Endothelial cell of umbilical vein (primary cell): ENCODE measurements at regions not wholly inside any gene's neighbourhood (a gene's known extent, or its start where the extent isn't known, plus 50 kb on each side); places are given as distances from the start of the nearest gene placed in this dataset.

Experiments used
- BruUV-seq: library from RNA; stranded (reverse); fragments of 400-500 nt; replicated peaks from 2 replicates; lab custom pipeline; 2021; lab: Mats Ljungman, UMichigan
- CTCF ChIA-PET: fragments of 300-600, 350-600 bp; sonication (Branson Sonifier 250); formaldehyde crosslinking; loops from one replicate; lab custom pipeline; 2021; ENCODE audit warnings: antibody characterized with exemption, inconsistent platforms; lab: Charles Lee
- POLR2A ChIA-PET: fragments of 300-600, 350-600 bp; sonication (Branson Sonifier 250); formaldehyde crosslinking; loops from one replicate; lab custom pipeline; 2021; ENCODE audit warnings: antibody characterized with exemption, inconsistent platforms; lab: Charles Lee
- DNase-seq: peaks from one replicate; pipeline ENCODE4 v3.0.0-alpha.2; 2011; ENCODE audit warnings: low read depth, low spot score
- FAIRE-seq: peaks from 2 replicates; lab custom pipeline; 2011; peaks lifted over from hg19 to GRCh38; lab: Jason Lieb, UNC
- H2AFZ ChIP-seq: 2 replicates; pipeline ENCODE4 v1.6.0; 2012; ENCODE audit warnings: low read depth, low read length, control low read depth, inconsistent platforms
- H3K27ac ChIP-seq: 2 replicates; pipeline ENCODE4 v1.5.1; 2011; ENCODE audit warnings: low read depth, mild to moderate bottlenecking, control low read depth, low read length, moderate library complexity; ENCODE audit not compliant: insufficient read depth
- H3K27me3 ChIP-seq, 2 experiments: 2 replicates each; pipeline versions ENCODE4 v1.6.0 to v1.6.1; 2011; ENCODE audit warnings: low read length in 2 of 2, mixed read lengths in 1 of 2; ENCODE audit not compliant: control insufficient read depth in 2 of 2, insufficient read depth in 2 of 2
- H3K36me3 ChIP-seq, 2 experiments: 2 replicates in 1 of 2; 3 replicates in 1 of 2; pipeline ENCODE4 v1.5.1; 2011; ENCODE audit warnings: low read length in 2 of 2, mild to moderate bottlenecking in 1 of 2, moderate library complexity in 1 of 2; ENCODE audit not compliant: control insufficient read depth in 2 of 2, insufficient read depth in 2 of 2; ENCODE audit errors: extremely low read depth in 1 of 2
- H3K4me1 ChIP-seq: 3 replicates; pipeline ENCODE4 v1.5.1; 2011; ENCODE audit warnings: mild to moderate bottlenecking, low read length; ENCODE audit not compliant: control insufficient read depth, insufficient read depth; ENCODE audit errors: extremely low read depth
- H3K4me2 ChIP-seq: 2 replicates; pipeline ENCODE4 v1.6.1; 2011; ENCODE audit warnings: low read length, control low read depth, mixed read lengths; ENCODE audit not compliant: insufficient read depth
- H3K4me3 ChIP-seq, 3 experiments: fragments of 200-600 bp in 1 of 3; sonication (generic), shearing (Covaris generic) in 1 of 3; replicated peaks in 1 of 3; 2 replicates each; pipeline ENCODE4 v1.5.1; 2011 to 2016; ENCODE audit warnings: control low read depth in 3 of 3, low read length in 3 of 3, mild to moderate bottlenecking in 2 of 3, inconsistent platforms in 1 of 3, low read depth in 1 of 3, moderate library complexity in 1 of 3; ENCODE audit not compliant: insufficient read depth in 1 of 3
- H3K79me2 ChIP-seq: 2 replicates; pipeline ENCODE4 v1.6.0; 2012; ENCODE audit warnings: low read length, inconsistent platforms; ENCODE audit not compliant: control insufficient read depth, insufficient read depth
- H3K9ac ChIP-seq: replicated peaks from 2 replicates; pipeline ENCODE3; 2011; ENCODE audit warnings: low read length, control low read depth; ENCODE audit not compliant: insufficient read depth; ENCODE audit errors: extremely low read depth
- H3K9me1 ChIP-seq: replicated peaks from 3 replicates; pipeline ENCODE4 v1.6.0; 2011; ENCODE audit warnings: mild to moderate bottlenecking, low read length; ENCODE audit not compliant: control insufficient read depth, insufficient read depth; ENCODE audit errors: extremely low read depth
- H3K9me3 ChIP-seq: replicated peaks from 2 replicates; pipeline ENCODE4 v1.5.1; 2012; ENCODE audit warnings: low read length, inconsistent platforms; ENCODE audit not compliant: control insufficient read depth, insufficient read depth
- H4K20me1 ChIP-seq: replicated peaks from 2 replicates; pipeline ENCODE3; 2011; ENCODE audit warnings: mild to moderate bottlenecking, low read length; ENCODE audit not compliant: control insufficient read depth, insufficient read depth; ENCODE audit errors: extremely low read depth
- CTCF ChIP-seq, 2 donors: IDR thresholded peaks; 1 replicate in 1 of 2; 2 replicates in 1 of 2; pipeline ENCODE4 v1.5.1; 2011; ENCODE audit warnings: low read length in 2 of 2, mild to moderate bottlenecking in 2 of 2, moderate library complexity in 2 of 2, control low read depth in 1 of 2, inconsistent platforms in 1 of 2, low read depth in 1 of 2; ENCODE audit not compliant: insufficient read depth in 1 of 2; ENCODE audit errors: extremely low read depth in 1 of 2
- EZH2 ChIP-seq: IDR thresholded peaks from 2 replicates; pipeline ENCODE4 v1.6.1; 2012; ENCODE audit warnings: borderline replicate concordance, low read depth, mild to moderate bottlenecking, moderate library complexity, low read length, inconsistent platforms; ENCODE audit not compliant: severe bottlenecking
- FOS ChIP-seq: IDR thresholded peaks from 2 replicates; pipeline ENCODE4 v1.6.1; 2011; ENCODE audit warnings: mild to moderate bottlenecking, low read length, moderate library complexity, borderline replicate concordance; ENCODE audit not compliant: insufficient read depth
- GATA2 ChIP-seq: IDR thresholded peaks from 2 replicates; pipeline ENCODE4 v1.7.0; 2011; ENCODE audit warnings: low read depth, mild to moderate bottlenecking, moderate library complexity, mixed read lengths, low read length; ENCODE audit not compliant: insufficient read length, insufficient read depth
- JUN ChIP-seq: IDR thresholded peaks from 2 replicates; pipeline ENCODE4 v1.6.1; 2011; ENCODE audit warnings: borderline replicate concordance, low read depth; ENCODE audit not compliant: insufficient read length, insufficient read depth
- MAX ChIP-seq: IDR thresholded peaks from 2 replicates; pipeline ENCODE4 v1.6.1; 2011; ENCODE audit not compliant: insufficient read depth, insufficient read length
- MYC ChIP-seq: IDR thresholded peaks from one replicate; pipeline ENCODE4 v1.6.1; 2011; ENCODE audit warnings: mild to moderate bottlenecking, low read depth, low read length
- POLR2A ChIP-seq: IDR thresholded peaks from 2 replicates; pipeline ENCODE4 v1.6.1; 2012; ENCODE audit warnings: low read depth, mild to moderate bottlenecking, control low read depth, low read length
- POLR2AphosphoS5 ChIP-seq: IDR thresholded peaks from 2 replicates; pipeline ENCODE4 v1.6.1; 2012; ENCODE audit warnings: low read depth, mild to moderate bottlenecking, control low read depth, low read length, moderate library complexity; ENCODE audit not compliant: insufficient read depth
- dilution Hi-C: fragments of 300-500 bp; cut with MboI; formaldehyde crosslinking; loops from one replicate; pipeline ENCODE4 v1.15.0; 2019; ENCODE audit warnings: low sequenced_read_pairs; ENCODE audit not compliant: extremely low pct_ligation_motif_present
- intact Hi-C: fragments of 100-400 bp; cut with micrococcal nuclease; formaldehyde crosslinking; loops from one replicate; pipeline ENCODE4 v1.10.0; 2022

GRCh38 chr22:48264586-48264985 lies 1502.1 kb downstream of the TBC1D22A start:
- Histone ChIP-seq H3K9me1 (no peaks in the 10 kb centered on the region), H4K20me1 (no peaks in the 10 kb centered on the region), H3K4me2 (no peak overlapping the region), H3K9ac (no peak overlapping the region), H3K4me3 (no peak overlapping the region), H3K27me3 (no peaks in the 10 kb centered on the region), H3K36me3 (no peaks in the 10 kb centered on the region), H3K4me1 (no peaks in the 10 kb centered on the region), H3K79me2 (no peaks in the 10 kb centered on the region), H3K9me3 (peaks cover 23% of the 10 kb centered on the region), H3K27ac (no peak overlapping the region), H2AFZ (no peak overlapping the region)
- BruUV-seq = no TSS peak
- ChIA-PET CTCF (no interaction called here), POLR2A (no interaction called here)
- TF ChIP-seq POLR2A = no peak
- no peak for TF ChIP-seq POLR2AphosphoS5
- no peak for TF ChIP-seq FOS
- TF ChIP-seq MAX = no peak
- TF ChIP-seq MYC = no peak
- TF ChIP-seq GATA2 = no peak
- TF ChIP-seq EZH2 = no peak
- TF ChIP-seq CTCF (IDR thresholded peaks at IDR 0.05; ENCODE audit: extremely low read depth in 1 of 2, insufficient read depth in 1 of 2, low read depth in 1 of 2, low read length in 2 of 2) = no peak
- TF ChIP-seq JUN = no peak
- no peak for FAIRE-seq
- intact Hi-C loops = no loop called here
- dilution Hi-C loops = no loop called here
- DNase-seq = no peak
